Liver (tissue), 2 donors: ENCODE measurements at regions not wholly inside any gene's neighbourhood (a gene's known extent, or its start where the extent isn't known, plus 50 kb on each side); places are given as distances from the start of the nearest gene placed in this dataset.

Experiments
- GABPA ChIP-seq, 2 donors: IDR thresholded peaks in 1 of 2; conservative IDR thresholded peaks in 1 of 2; 2 replicates each; pipeline ENCODE4 v1.6.1; 2016; ENCODE audit warnings: antibody characterized with exemption in 2 of 2, mild to moderate bottlenecking in 1 of 2, moderate library complexity in 1 of 2
- MAX ChIP-seq: IDR thresholded peaks from 2 replicates; pipeline ENCODE4 v1.6.1; 2016; ENCODE audit warnings: antibody characterized with exemption
- YY1 ChIP-seq: IDR thresholded peaks from 2 replicates; pipeline ENCODE4 v1.6.1; 2016; ENCODE audit warnings: antibody characterized with exemption, mild to moderate bottlenecking
- donor health status: healthy.

- TF ChIP-seq MAX, result no peak
- TF ChIP-seq GABPA (IDR thresholded peaks at IDR 0.05 in 1 of 2, conservative IDR thresholded peaks at IDR 0.05 in 1 of 2), result no peak
- TF ChIP-seq YY1, result no peak
Measured at GRCh38 chr1:118485757-118486156, 300.7 kb upstream of the SPAG17 start.
